ENCODE measurements at regions not wholly inside any gene's neighbourhood (a gene's known extent, or its start where the extent isn't known, plus 50 kb on each side); places are given as distances from the start of the nearest gene placed in this dataset.
"Not testable (repeated sequence)": the region's sequence is repeated elsewhere in the genome, so short reads cannot be mapped to it uniquely, and the experiment has no call there.

GRCh38 chr2:160576054-160576499 is 82.5 kb upstream of the RBMS1 start:
- Mint-ChIP-seq H3K27ac (no peak overlapping the region), H3K9me3 (no peaks in the 10 kb centered on the region), H3K4me3 (no peak overlapping the region), H3K4me1 (ENCODE audit: low read depth) (no peaks in the 10 kb centered on the region), H3K36me3 (ENCODE audit: low read depth) (no peaks in the 10 kb centered on the region), H3K27me3 (ENCODE audit: low read depth) (no peaks in the 10 kb centered on the region)
- no peak for DNase-seq (ENCODE audit: low spot score)

DNA sequence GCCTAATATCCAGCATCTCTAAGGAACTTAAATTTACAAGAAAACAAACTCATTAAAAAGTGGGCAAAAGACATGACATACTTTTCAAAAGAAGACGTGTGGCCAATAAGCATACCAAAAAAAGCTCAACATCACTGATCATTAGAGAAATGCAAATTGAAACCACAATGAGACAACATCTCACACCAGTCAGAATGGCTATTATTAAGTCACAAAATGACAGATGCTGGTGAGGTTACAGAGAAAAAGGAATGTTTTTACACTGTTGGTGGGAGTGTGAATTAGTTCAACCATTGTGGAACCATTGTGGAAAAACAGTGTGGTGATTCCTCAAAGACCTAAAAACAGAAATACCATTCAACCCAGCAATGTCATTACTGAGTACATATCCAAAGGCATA is 83.5 kb upstream of the RBMS1 start:
- not testable (repeated sequence) for H3K27ac Mint-ChIP-seq; H3K36me3 Mint-ChIP-seq (ENCODE audit: low read depth); H3K9me3 Mint-ChIP-seq; H3K4me3 Mint-ChIP-seq; H3K4me1 Mint-ChIP-seq (ENCODE audit: low read depth); H3K27me3 Mint-ChIP-seq (ENCODE audit: low read depth); DNase-seq (ENCODE audit: low spot score)

GRCh38 chr2:160581035-160581434 is 87.4 kb upstream of the RBMS1 start:
- H3K27ac Mint-ChIP-seq = no peak overlapping the region
- H3K36me3 Mint-ChIP-seq (ENCODE audit: low read depth) = no peaks in the 10 kb centered on the region
- H3K9me3 Mint-ChIP-seq = no peaks in the 10 kb centered on the region
- DNase-seq (ENCODE audit: low spot score) = no peak
- no peak overlapping the region for H3K4me3 Mint-ChIP-seq
- H3K4me1 Mint-ChIP-seq (ENCODE audit: low read depth) = peaks cover 2% of the 10 kb centered on the region
- H3K27me3 Mint-ChIP-seq (ENCODE audit: low read depth) = peaks cover 2% of the 10 kb centered on the region

DNA sequence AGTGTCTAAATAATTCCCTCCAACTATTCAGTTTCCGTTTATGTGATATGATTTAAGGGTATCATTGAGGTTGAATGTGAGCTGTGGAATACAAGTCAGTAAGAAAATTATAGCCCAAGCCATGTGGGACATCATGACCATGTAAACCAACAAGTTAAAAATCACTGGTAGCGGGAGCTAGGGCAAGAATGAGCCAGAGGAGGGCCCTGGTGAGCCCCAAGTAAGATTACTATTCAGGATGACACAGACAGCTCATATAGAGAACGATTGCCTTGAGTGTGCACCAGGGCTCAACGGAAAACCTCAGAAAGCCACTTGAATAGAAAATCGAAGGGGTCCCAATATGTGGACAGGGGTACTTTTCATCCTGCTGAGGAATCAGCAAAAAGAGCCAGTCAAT is 87.8 kb upstream of the RBMS1 start:
- peaks cover 2% of the 10 kb centered on the region for H3K27me3 Mint-ChIP-seq (ENCODE audit: low read depth)
- H3K36me3 Mint-ChIP-seq (ENCODE audit: low read depth) = no peaks in the 10 kb centered on the region
- no peak overlapping the region for H3K4me3 Mint-ChIP-seq
- no peak for DNase-seq (ENCODE audit: low spot score)
- no peak overlapping the region for H3K27ac Mint-ChIP-seq
- H3K9me3 Mint-ChIP-seq = no peaks in the 10 kb centered on the region
- H3K4me1 Mint-ChIP-seq (ENCODE audit: low read depth) = peaks cover 2% of the 10 kb centered on the region

DNA sequence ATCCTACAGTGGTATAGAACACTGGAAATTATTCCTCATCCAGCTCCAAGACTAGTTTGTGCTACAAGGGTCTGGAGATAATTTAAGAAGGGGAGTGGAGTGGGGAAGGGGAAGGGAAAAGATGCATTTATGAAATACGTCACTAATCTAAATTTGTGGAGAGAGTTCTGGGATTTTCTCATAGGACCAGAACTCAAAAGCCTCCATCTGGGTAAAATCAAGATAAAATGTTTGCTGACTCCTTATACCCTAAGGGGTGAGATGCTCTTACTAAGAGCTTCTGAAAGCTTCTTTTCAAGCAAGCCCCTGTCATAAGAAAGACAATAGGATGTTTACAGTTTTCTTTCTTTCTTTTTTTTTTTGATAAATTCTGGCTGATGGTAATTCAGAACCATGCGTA is 88.5 kb upstream of the RBMS1 start:
- Mint-ChIP-seq H3K36me3 (ENCODE audit: low read depth) (no peaks in the 10 kb centered on the region), H3K9me3 (no peaks in the 10 kb centered on the region), H3K4me3 (no peak overlapping the region), H3K27me3 (ENCODE audit: low read depth) (peaks cover 2% of the 10 kb centered on the region), H3K27ac (no peak overlapping the region), H3K4me1 (ENCODE audit: low read depth) (peaks cover 2% of the 10 kb centered on the region)
- DNase-seq (ENCODE audit: low spot score) = no peak

GRCh38 chr2:160582490-160583145 is 89.0 kb upstream of the RBMS1 start:
- Mint-ChIP-seq H3K27me3 (ENCODE audit: low read depth) (peaks cover 2% of the 10 kb centered on the region), H3K36me3 (ENCODE audit: low read depth) (no peaks in the 10 kb centered on the region), H3K4me1 (ENCODE audit: low read depth) (peaks cover 2% of the 10 kb centered on the region), H3K4me3 (no peak overlapping the region), H3K27ac (no peak overlapping the region), H3K9me3 (no peaks in the 10 kb centered on the region)
- DNase-seq (ENCODE audit: low spot score) = no peak

GRCh38 chr2:160583146-160583535 is 89.5 kb upstream of the RBMS1 start:
- Mint-ChIP-seq H3K4me1 (ENCODE audit: low read depth) (peaks cover 2% of the 10 kb centered on the region), H3K9me3 (no peaks in the 10 kb centered on the region), H3K27me3 (ENCODE audit: low read depth) (peaks cover 2% of the 10 kb centered on the region), H3K4me3 (no peak overlapping the region), H3K27ac (no peak overlapping the region), H3K36me3 (ENCODE audit: low read depth) (no peaks in the 10 kb centered on the region)
- DNase-seq (ENCODE audit: low spot score) = no peak

GRCh38 chr2:160583813-160584537 is 90.4 kb upstream of the RBMS1 start:
- Mint-ChIP-seq H3K27ac (no peak overlapping the region), H3K27me3 (ENCODE audit: low read depth) (peaks cover 5% of the 10 kb centered on the region), H3K4me1 (ENCODE audit: low read depth) (peaks cover 3% of the 10 kb centered on the region), H3K9me3 (no peaks in the 10 kb centered on the region), H3K36me3 (ENCODE audit: low read depth) (no peaks in the 10 kb centered on the region), H3K4me3 (no peak overlapping the region)
- no peak for DNase-seq (ENCODE audit: low spot score)

DNA sequence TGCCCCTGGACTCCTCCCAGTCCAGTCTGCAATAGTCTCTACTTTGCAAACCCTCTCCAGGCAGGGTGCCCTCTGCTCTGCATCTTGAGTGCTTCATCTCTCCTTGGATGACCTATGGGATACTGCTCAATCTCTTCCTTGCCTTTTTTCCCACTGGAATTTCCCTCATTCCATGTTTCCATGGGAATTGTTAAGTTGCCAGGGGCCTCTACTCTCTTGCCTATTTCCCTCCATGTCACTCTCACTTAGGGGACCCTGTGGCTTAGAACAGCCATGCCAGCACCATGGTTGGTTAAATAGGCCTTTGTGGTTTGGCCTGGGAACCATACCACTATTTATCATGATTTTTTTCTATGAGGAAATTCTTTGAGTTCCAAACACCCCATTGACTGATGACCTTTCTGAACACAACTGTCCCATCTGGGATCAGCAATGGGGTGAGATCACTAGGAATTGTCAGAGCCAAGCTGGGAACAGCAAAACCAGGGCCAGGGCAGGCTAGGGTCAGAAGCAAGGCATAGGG is 91.4 kb upstream of the RBMS1 start:
- Mint-ChIP-seq H3K27me3 (ENCODE audit: low read depth) (peaks cover 5% of the 10 kb centered on the region), H3K9me3 (no peaks in the 10 kb centered on the region), H3K27ac (no peak overlapping the region), H3K4me1 (ENCODE audit: low read depth) (peaks cover 3% of the 10 kb centered on the region), H3K36me3 (ENCODE audit: low read depth) (no peaks in the 10 kb centered on the region), H3K4me3 (no peak overlapping the region)
- no peak for DNase-seq (ENCODE audit: low spot score)

DNA sequence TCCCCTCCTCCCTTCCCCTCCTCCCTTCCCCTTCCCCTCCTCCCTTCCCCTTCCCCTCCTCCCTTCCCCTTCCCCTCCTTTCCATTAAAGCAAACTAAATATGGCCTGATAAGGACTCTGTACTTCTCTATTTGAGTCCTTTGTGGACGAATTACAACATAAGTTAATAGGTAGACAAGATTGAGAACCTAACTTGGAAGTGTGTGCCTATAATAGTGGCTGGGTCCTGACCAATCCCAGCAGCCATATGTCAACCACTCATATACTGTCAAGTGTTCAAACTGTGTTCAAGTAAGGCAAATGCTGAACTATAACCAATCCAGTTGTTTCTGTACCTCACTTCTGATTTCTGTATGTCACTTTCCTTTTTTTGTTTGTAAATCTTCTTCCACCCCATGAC is 97.1 kb upstream of the RBMS1 start:
- Mint-ChIP-seq H3K27ac (peak overlapping the region; percentile 43), H3K9me3 (peaks cover 13% of the 10 kb centered on the region), H3K36me3 (ENCODE audit: low read depth) (peaks cover 2% of the 10 kb centered on the region), H3K4me1 (ENCODE audit: low read depth) (peaks cover 3% of the 10 kb centered on the region), H3K27me3 (ENCODE audit: low read depth) (peaks cover 3% of the 10 kb centered on the region), H3K4me3 (no peak overlapping the region)
- no peak for DNase-seq (ENCODE audit: low spot score)

DNA sequence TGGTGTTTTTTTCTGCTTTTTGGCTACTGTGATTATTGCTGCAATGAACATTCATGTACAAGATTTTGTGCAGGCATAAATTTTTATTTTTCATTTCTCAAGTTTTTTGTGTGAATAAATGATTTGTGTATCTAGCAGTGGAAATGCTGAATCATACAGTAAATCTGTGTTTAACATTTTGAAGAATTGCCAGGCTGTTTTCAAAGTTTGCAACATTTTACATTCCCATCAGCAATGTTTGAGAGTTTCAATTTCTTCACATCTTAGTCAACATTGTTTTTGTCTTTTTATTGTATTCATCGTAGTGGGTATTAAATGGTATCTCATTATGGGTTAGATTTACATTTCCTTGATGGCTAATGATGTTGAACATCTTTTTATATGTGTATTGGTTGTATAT is 98.8 kb upstream of the RBMS1 start:
- Mint-ChIP-seq H3K27ac (no peak overlapping the region), H3K9me3 (peaks cover 13% of the 10 kb centered on the region), H3K36me3 (ENCODE audit: low read depth) (peaks cover 2% of the 10 kb centered on the region), H3K27me3 (ENCODE audit: low read depth) (peaks cover 3% of the 10 kb centered on the region), H3K4me1 (ENCODE audit: low read depth) (peaks cover 1% of the 10 kb centered on the region), H3K4me3 (no peak overlapping the region)
- DNase-seq (ENCODE audit: low spot score) = no peak

DNA sequence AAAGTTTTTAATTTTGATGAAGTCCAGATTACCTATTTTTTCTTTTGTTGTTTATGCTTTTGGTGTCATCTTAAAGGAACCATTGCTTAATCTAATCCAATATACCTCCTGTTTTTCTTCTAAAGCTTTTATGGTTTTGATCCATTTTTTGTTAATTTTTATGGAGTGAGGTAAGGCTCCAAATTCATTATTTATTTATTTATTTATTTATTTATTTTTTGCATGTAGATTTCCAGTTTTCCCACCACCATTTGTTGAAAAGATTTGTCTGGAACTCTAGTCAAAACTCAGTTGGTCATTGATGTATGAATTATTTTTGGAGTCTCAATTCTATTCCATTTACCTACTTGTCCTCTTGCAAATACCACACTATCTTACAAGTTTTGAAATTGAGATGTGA is 99.4 kb upstream of the RBMS1 start:
- Mint-ChIP-seq H3K4me1 (ENCODE audit: low read depth) (peaks cover 1% of the 10 kb centered on the region), H3K36me3 (ENCODE audit: low read depth) (peaks cover 2% of the 10 kb centered on the region), H3K4me3 (no peak overlapping the region), H3K9me3 (peaks cover 13% of the 10 kb centered on the region), H3K27me3 (ENCODE audit: low read depth) (peaks cover 3% of the 10 kb centered on the region), H3K27ac (no peak overlapping the region)
- DNase-seq (ENCODE audit: low spot score) = no peak

DNA sequence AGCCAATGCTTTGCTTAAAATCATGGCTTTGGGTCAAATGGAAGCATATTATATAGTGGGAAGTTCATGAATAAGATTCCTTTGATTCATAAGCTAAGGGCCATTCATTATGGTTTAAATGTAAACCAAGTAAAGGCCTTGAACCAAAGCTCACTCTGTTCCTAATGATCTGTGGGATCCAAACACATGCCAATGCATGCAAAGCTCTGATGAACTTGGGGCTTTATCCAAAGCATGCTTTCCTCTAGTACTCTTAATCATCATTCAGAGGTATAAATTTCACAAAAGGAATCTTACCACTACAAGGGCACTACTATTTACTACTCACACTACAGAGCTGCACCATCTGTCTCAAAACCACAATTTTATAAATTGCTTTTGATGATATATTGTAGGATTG is 102.8 kb upstream of the RBMS1 start:
- Mint-ChIP-seq H3K4me1 (ENCODE audit: low read depth) (no peaks in the 10 kb centered on the region), H3K27ac (no peak overlapping the region), H3K27me3 (ENCODE audit: low read depth) (no peaks in the 10 kb centered on the region), H3K9me3 (peaks cover 4% of the 10 kb centered on the region), H3K36me3 (ENCODE audit: low read depth) (no peaks in the 10 kb centered on the region), H3K4me3 (no peak overlapping the region)
- DNase-seq (ENCODE audit: low spot score) = no peak

GRCh38 chr2:160600437-160600836 is 106.8 kb upstream of the RBMS1 start:
- not testable (repeated sequence) for H3K27me3 Mint-ChIP-seq (ENCODE audit: low read depth); DNase-seq (ENCODE audit: low spot score); H3K36me3 Mint-ChIP-seq (ENCODE audit: low read depth); H3K4me3 Mint-ChIP-seq; H3K9me3 Mint-ChIP-seq; H3K27ac Mint-ChIP-seq; H3K4me1 Mint-ChIP-seq (ENCODE audit: low read depth)
